NCI-H748 (cell line): ENCODE measurements at regions not wholly inside any gene's neighbourhood (a gene's known extent, or its start where the extent isn't known, plus 50 kb on each side); places are given as distances from the start of the nearest gene placed in this dataset.
A peak's percentile ranks its signal among the peaks of the same experiment; 100 is the strongest.
"Not testable (repeated sequence)": the region's sequence is repeated elsewhere in the genome, so short reads cannot be mapped to it uniquely, and the experiment has no call there.

Experiments used
- DNase-seq: peaks from one replicate; lab custom pipeline; 2025; ENCODE audit not compliant: unreplicated experiment; lab: John Stamatoyannopoulos, UW

DNA sequence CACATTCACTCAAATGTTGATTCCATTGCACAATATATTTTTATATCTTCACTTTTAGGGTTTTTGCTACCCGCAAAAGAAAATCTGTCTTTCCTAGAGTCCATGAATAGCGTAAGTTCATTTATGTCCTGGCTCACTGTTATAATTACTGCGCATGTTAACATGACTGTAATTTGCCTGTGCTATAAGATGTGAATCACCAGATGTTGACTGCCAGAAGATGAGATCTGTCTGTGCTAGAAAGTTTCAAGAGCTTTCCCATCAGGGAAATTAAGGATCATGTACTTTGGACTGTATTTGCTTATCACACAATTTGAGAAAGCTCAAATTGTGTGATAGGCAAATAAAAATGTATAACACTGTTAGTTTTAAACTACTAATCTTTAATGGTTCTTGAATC is 322.5 kb downstream of the CHL1 start:
- DNase-seq = no peak

DNA sequence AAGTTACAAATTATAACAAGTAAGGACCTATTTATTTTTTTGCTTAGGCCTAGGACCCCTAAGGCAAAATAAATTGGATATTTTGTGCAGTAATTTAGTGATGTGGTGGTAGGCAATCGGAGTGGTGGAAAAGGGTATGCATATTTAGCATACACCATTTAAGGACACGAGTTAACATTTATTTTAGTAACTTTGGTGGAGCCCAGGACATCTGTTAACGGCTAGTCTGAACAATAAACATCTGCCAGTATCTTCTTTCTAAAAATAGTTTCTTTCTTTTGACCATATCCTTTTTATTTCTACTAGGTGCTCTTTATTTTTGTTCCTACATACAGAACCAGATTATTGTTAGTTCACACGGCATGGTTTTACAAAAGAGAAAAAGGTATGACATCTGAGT is 326.3 kb downstream of the CHL1 start:
- DNase-seq = no peak

DNA sequence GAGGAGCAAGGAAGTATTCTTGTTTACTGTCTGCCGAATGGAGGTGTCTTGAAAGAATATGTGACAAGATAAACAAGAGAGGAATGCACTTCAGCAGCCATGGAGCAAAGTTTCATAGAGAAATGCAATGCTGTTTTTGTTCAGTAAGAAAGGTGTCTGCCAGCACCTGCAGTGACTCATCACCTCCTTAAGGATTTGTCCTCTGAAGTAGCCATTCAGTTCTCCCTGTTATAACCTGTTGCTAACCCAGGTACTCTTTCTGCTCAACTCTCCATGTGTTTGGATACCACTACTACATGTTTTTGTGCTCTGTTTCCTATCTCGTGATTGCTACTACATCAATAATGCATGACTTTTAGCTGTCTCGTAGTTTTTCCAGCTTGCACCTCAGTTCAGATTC is 328.9 kb downstream of the CHL1 start:
- DNase-seq = no peak

DNA sequence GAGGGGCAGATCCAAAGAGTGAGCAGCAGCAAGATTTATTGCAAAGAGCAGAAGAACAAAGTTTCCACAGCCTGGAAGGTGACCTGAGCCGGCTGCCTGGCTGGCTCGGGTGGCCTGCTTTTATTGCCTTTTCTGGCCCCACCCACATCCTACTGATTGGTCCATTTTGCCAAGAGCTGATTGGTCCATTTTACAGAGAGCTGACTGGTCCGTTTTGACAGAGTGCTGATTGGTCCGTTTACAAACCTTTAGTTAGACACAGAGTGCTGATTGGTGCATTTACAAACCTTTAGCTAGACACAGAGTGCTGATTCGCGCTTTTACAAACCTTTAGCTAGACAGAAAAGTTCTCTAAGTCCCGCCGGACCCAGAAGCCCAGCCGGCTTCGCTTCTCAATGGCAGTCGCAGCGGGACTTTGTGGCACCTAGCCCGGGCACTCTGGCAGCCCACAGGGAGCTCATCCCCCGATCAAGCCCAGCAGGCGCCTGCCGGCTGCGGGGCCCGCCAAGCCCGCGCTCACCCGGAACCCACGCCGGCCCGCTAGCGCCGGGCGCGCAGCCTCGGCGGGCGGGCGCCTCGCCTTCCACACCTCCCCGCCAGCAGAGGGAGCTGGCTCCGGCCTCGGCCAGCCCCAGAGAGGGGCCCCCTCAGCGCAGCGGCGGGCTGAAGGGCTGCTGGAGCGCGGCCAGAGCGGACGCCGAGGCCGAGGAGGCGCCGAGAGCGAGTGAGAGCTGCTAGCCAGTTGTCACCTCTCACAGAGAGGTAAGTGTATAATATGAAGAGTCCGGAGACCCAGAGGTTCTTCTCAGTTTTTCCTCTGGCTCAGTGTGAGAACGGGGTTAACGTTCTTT is 339.2 kb downstream of the CHL1 start:
- DNase-seq = peak; percentile 79

DNA sequence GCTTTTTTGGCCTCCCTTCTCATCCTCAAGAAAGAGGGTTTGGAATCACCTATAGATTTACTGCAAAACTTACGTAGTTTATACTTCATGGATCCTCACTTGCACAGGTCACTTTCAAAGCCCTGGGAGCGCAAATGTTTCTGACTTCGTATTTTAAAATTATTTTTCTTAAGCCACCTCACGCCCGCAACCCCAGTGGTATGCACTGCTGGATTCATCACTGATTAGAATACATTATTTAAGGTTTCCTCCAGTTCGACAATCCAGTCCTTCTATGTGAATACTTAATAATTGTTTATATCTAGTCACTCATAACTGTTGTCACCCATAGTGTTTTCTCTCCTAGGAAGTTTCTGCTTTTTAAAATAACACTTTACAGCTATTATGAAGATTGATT is 339.9 kb downstream of the CHL1 start:
- no peak for DNase-seq

DNA sequence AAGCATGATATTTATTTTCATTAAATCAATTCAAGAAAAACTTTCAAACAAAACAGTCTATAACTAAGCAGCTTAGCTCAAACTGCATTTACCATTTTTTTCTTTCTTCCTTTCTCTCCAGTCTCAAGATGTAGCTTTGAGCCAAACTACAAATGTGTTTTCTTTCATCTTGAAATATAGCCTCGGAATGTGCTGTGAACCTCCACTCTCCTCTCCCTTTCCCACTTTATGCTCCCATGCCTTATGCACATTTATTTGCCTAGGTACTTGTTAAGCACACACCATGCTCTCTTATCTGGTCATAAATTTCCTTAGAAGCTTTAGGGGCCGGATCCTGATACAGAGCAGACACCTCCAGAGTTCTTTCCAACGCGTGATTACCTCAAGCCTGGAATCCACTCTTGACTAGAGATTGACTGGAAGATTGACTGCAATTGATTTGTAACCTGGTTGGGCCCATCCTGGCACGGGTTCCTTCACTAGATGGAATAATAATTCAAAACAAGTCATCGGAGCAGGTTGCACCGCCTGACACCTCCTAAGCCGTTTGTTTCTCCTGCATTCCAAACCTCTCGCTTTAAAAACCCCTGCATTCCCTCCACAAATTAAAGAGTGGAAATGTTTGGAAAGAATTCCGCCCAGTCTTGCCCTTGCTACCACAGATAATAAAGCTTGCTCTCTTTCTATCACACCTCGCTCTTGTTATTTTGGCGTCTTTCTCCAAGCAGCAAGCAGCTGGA is 344.7 kb downstream of the CHL1 start:
- DNase-seq = no peak

DNA sequence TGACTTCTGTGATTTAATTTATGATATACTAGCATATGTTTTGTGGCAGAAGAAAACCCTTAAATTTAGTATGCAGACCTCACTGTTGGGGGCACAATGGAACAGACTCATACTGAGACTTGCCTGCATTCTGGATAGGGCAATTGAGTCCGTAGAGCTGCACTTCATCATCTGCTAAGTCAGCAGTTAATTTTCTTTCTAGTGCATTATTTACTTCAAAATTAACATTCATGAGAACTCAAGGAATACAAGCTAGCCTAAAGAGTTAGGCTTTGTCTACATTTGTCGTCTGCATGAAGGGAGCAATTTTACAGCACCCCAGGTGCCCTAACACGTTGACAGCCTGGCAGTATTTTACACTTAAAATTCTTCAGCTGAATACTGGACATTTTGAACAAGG is 345.5 kb downstream of the CHL1 start:
- DNase-seq = no peak

DNA sequence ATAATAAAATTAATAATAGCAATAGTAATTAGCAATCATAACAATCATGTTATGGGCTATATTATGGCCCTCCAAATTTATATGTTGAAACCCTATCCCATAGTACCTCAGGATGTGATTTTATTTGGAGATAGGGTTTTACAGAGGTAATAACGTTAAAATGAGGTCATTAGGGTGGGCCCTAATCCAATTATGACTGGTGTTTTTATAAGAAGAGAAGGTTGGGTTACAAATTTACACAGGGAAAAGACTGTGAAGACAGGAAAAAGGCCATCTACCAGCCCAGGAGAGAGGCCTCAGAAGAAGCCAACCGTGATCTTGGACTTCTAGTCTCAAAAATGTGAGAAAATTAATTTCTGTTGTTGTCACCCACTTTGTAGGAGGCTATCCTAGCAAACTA is 353.1 kb downstream of the CHL1 start:
- no peak for DNase-seq

DNA sequence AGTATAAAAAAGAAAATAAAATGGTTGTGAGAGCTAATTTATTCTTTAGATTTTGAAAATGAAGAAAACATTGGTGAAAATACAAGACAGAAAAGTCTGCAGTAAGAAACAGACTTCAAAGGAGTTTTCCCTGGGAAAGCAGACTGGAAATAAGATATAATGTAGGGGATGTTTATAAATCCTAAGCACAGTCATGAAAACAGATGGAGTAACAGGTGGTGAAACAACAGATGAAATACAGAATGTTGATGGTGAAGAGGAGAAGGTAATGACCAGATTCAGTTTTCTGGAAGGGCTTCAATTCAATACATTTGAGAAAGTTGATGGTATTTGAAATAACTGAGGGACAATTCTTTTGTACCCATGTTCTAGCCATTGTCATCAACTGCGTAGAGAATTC is 353.9 kb downstream of the CHL1 start:
- no peak for DNase-seq

DNA sequence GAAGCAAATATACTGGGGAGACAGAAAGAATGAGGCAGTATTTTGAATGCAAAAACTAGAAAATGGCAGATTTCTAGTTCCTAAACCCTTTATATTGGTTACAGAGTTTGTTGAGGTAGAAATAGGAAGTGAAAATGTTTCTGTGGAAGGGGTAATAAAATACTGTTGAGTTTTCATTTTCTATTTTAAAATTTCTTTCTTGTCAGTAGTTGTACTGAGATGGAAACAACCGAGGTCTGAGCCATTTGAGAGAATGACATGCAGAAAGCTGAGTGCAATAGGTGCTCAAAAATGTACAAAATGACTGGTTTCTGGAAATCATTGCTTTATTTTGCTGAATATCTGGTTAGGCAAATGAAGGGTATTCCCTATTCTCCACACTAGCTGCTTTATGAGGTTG is 361.4 kb downstream of the CHL1 start:
- no peak for DNase-seq

DNA sequence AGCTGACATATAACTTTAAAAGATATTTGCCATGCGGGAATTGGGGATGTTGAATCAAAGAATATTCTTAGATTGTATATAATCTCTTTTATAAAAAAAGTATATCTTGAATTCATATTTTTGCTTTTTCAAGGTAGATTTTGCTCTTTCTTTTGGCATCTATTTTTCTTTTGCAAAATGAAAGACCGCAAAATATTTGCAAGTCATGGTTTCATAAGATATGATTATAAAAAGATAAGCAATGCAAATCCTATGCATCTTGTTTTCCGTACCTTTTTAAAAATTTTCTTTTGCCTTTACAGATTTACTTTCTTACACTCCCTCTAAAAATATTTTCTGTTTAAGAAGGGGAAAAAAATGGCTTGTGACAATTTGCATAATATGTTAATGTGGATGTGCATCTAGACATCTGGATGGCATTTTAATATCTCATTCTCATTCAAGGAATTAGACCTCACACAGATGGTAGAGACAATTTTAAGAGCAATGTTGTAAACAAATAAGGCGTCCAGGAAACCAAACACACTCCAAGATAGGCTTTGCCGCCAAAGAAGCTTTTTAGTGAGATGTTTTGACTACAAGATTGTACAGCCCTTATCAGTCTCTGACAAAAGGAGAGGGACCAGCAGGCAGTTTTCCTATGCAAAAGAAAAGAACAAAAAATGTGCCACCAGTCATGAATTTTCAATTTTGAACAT is 371.1 kb downstream of the CHL1 start:
- DNase-seq = no peak

DNA sequence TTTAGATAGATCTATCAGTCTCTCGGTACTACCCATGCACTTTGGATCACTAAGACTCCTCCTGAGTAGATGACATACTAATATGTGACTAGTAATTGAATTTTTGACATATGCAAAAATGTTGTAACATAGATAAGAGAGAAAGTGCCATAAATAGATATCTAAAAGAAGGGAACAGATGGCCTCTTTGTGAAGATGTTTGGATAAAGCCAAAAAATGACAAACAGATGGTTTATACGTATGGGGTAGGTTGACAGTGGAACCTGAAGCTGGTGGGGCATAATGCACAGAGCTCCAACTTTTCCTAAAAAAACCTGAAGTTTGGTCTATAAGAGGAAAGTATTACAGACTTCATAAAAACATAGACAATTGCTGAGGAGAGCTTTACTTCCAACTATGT is 383.0 kb downstream of the CHL1 start:
- DNase-seq = not testable (repeated sequence)

DNA sequence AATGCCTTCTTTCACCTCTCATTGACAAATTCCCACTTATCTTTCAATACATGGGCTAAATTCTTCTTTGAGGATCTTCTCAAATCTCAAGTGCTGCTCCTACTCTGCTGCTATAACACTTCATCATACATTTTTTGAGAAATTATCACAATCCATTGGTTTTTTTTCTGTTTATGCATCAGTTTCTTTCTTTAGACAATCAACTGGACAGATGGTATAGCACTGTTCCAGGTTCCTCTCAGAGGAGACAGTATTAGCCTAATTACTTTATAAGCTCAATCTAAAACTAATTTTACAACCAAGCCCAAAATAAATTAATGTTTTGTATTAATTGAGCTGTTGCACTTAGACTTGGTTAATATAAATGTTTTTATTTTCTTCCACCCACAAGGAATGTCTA is 392.5 kb downstream of the CHL1 start:
- DNase-seq = not testable (repeated sequence)

DNA sequence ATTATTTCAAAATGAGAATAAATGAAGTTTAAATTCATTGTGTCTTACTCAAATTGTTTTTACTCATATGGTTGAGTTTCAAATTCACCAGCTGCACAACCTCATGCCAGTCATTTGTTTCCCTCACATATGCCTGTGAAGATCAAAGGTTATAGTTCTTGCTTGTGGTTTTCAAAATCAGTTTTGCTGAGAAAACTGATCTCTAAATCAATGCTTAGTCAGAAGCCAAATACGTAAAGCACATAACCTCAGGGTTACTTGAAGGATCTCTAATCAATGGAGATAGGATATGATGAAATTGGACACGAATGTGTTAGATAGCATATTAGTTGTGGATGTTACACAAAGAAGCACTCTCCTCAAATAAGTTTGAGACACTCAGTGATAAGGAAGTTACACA is 400.7 kb downstream of the CHL1 start:
- not testable (repeated sequence) for DNase-seq

DNA sequence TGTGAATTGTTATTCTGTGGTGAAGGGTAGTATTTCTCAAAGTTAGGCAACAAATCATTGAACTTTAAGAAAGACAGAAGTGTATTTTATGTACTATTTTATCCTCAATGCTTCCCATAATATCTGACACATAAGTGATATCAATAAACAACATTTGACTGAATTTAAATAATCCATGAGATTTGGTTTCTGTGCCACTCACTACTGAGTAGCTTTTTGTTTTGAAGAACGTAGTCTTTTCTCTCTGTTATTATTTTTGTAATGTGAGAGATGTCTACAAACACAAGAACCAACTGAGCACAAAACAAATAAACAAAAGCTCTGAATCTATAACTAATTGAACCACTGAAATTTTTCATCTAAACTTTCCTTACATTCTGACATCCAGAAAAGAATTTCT is 401.2 kb downstream of the CHL1 start:
- DNase-seq = not testable (repeated sequence)

DNA sequence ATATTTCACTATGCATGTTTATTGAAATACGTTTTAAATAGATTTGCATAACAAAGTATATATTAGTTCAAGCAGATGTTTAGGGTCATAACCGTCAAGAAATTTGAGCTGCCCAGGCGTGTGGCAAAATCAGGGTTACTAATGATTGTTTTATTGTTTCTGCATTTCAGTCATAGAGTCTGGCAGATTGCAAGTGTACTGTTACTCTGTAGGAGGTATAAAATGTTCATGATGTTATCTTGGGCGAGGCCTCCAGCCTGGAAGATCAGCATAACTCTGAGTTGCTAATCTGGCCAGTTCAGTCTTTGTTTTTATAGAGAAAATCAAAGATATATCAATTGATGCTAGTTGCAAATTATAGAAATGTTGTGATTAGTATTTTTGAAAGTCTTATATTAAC is 410.9 kb downstream of the CHL1 start:
- not testable (repeated sequence) for DNase-seq

DNA sequence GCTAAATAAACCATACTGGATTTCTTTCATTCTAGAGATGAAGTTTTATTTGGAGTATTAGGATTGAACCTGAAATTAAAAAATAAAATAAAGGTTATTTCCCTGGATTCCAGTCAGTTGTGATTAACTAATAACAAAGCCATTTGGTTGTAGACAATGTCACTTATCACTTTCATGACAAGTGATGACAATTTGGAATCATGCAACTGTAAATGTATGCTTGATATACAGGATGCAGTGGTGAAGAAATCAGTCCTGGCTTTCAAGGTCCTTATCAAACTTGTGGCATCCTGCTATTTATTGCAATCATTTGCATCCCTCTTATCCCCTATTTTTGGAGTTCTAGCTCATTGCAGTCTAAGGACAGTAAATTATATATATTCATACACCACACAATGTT is 425.2 kb downstream of the CHL1 start:
- DNase-seq = no peak

DNA sequence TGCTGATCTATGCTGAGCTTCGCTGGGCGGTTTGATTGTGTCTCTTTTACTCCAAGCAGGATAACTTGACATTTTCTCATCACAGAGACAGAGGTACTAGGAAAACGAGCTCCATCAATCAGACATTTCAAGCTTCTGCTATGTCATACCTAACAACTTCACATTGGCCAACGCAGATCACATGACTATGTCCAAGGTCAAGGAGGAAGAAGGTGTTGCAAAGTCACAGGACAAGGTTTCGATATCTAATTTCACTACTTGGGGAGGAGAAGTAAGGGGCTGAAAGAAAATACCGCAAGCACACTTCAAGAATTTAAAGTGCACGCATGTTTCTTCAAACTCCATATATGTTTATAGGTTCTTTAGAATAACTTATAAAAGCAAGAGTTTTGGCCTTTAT is 425.8 kb downstream of the CHL1 start:
- no peak for DNase-seq

DNA sequence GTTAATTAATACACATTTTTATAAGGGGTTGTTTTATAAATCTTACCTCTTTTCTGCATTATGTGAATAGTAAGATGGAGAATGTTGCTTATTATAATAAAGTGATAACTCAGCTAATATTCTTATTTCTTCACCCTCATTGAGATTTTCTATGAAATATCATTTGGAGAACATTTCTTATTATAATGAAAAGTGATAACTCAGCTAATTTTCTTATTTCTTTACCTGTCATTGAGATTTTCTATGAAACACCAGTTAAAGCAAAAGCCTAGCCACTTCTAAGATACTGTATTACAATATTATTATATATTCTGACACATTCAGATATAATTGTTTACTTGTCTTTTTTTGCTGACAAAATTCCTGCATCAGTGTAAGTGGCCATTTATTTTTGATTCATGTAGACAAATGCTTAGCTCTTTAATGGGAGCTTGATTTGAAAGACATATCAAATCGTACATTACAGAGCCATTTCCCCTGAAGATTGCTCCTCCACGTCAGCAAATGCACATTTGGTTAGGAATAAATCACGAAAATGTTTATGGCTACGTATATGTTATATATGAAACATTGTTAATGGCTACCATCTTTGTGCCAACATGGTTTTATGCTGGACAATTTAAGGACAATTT is 427.5 kb downstream of the CHL1 start:
- no peak for DNase-seq

DNA sequence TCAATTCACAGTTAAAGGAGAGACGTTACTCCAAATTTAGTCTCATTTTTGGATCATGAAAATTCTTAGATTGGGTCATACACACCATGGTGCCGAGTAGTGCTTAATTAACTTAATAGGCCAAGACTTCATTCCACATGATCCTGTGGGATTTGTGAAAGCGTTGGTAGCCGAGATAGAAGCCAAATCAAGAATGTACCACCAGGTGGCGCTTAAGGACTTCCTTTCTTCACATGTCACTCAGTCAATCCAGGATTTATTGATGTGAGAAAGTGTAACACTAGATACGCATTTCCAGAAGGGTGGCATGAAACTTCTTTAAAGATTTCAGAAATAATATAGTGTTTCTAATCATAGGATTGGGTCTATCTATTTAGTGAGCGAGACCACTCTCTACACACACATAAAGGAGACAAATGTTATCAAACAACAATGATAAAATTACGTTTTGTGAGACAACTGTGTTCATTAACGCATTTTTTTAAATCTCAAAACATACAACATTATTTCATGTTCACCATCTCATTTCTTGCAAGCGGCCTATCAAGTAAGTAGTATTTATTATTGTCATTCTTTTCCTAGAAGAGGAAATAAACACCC is 436.1 kb downstream of the CHL1 start:
- peak; percentile 67 for DNase-seq

DNA sequence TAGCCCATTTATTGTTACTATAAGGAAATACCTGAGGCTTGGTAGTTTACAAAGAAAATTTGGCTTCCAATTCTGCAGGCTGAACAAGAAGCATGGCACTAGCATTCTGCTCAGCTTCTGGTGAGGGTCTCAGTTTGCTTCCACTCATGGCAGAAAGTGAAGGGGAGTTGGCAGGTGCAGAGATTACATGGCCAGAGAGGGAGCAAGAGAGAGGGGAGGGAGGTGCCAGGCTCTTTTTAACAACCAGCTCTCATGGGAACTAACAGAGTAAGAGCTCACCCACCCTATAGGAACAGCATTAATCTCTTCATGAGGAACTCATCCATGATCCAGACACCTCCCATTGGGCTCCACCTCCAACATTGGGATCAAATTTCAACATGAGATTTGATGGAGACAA is 437.9 kb downstream of the CHL1 start:
- no peak for DNase-seq
